Lower lobe of right lung (tissue), 2 donors: ENCODE measurements at regions not wholly inside any gene's neighbourhood (a gene's known extent, or its start where the extent isn't known, plus 50 kb on each side); places are given as distances from the start of the nearest gene placed in this dataset.
"Not testable (repeated sequence)": the region's sequence is repeated elsewhere in the genome, so short reads cannot be mapped to it uniquely, and the experiment has no call there.

ENCODE experiments used
- ATAC-seq, 2 donors: fragments of 200-7000 bp; cut with Tn5 transposase; one replicate each; pipeline ENCODE4 v1.9.1; 2020 to 2022; ENCODE audit warnings: mild to moderate bottlenecking in 2 of 2, moderate library complexity in 2 of 2
- DNase-seq: peaks from one replicate; pipeline ENCODE4 v3.0.0-alpha.2; 2020
- H3K27ac ChIP-seq: fragments of 200-600 bp; one replicate; pipeline ENCODE4 v1.8.0; 2022
- H3K27me3 ChIP-seq: fragments of 200-600 bp; one replicate; pipeline ENCODE4 v1.8.0; 2022; ENCODE audit warnings: low read depth
- H3K36me3 ChIP-seq: fragments of 200-600 bp; one replicate; pipeline ENCODE4 v1.8.0; 2022; ENCODE audit warnings: mild to moderate bottlenecking
- H3K4me1 ChIP-seq: fragments of 200-600 bp; one replicate; pipeline ENCODE4 v1.8.0; 2022
- H3K4me3 ChIP-seq: fragments of 200-600 bp; one replicate; pipeline ENCODE4 v1.8.0; 2022; ENCODE audit warnings: mild to moderate bottlenecking
- H3K9me3 ChIP-seq: fragments of 200-600 bp; one replicate; pipeline ENCODE4 v1.8.0; 2022
- intact Hi-C: fragments of 100-400 bp; cut with DNase I; formaldehyde crosslinking; loops from one replicate; pipeline ENCODE4 v1.11.0; 2022
- TF ChIP-seq, protein P1 (sequence below): fragments of 200-600 bp; IDR thresholded peaks from one replicate; pipeline ENCODE4 v1.8.0; 2022; ENCODE audit warnings: antibody characterized with exemption, mild to moderate bottlenecking
- donor health status: DM: no; HTN: yes; CAD: no; lungs with severe emphysema.

- TF ChIP-seq, protein P1, sequence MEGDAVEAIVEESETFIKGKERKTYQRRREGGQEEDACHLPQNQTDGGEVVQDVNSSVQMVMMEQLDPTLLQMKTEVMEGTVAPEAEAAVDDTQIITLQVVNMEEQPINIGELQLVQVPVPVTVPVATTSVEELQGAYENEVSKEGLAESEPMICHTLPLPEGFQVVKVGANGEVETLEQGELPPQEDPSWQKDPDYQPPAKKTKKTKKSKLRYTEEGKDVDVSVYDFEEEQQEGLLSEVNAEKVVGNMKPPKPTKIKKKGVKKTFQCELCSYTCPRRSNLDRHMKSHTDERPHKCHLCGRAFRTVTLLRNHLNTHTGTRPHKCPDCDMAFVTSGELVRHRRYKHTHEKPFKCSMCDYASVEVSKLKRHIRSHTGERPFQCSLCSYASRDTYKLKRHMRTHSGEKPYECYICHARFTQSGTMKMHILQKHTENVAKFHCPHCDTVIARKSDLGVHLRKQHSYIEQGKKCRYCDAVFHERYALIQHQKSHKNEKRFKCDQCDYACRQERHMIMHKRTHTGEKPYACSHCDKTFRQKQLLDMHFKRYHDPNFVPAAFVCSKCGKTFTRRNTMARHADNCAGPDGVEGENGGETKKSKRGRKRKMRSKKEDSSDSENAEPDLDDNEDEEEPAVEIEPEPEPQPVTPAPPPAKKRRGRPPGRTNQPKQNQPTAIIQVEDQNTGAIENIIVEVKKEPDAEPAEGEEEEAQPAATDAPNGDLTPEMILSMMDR: no peak
- ATAC-seq: peak in 1 of 2 donors; percentile 24
- H3K27ac ChIP-seq: no peak overlapping the region
These were observed 181.0 kb upstream of the ZNF217 start for GRCh38 chr20:53774461-53775203.

GRCh38 chr20:53773792-53774401, 180.3 kb upstream of the ZNF217 start:
- ATAC-seq: peak; percentile 32 to 67
- Histone ChIP-seq H3K9me3 (no peaks in the 10 kb centered on the region), H3K36me3 (no peaks in the 10 kb centered on the region), H3K4me1 (no peaks in the 10 kb centered on the region), H3K4me3 (no peak overlapping the region), H3K27ac (no peak overlapping the region), H3K27me3 (no peaks in the 10 kb centered on the region)
- intact Hi-C loops: no loop called here
- DNase-seq: no peak
- TF ChIP-seq, protein P1: no peak

More at GRCh38 chr20:53774461-53775203, 181.0 kb upstream of the ZNF217 start:
- no peaks in the 10 kb centered on the region for H3K4me1 ChIP-seq
- H3K36me3 ChIP-seq: no peaks in the 10 kb centered on the region
- no peak for DNase-seq
- H3K4me3 ChIP-seq: no peak overlapping the region
- intact Hi-C loops: no loop called here
- no peaks in the 10 kb centered on the region for H3K9me3 ChIP-seq
- no peaks in the 10 kb centered on the region for H3K27me3 ChIP-seq

GRCh38 chr20:53773066-53773791, 179.6 kb upstream of the ZNF217 start:
- intact Hi-C loops, ATAC-seq: not testable (repeated sequence)

GRCh38 chr20:53769041-53769440, 175.4 kb upstream of the ZNF217 start:
- Histone ChIP-seq H3K36me3 (no peaks in the 10 kb centered on the region), H3K9me3 (no peaks in the 10 kb centered on the region), H3K4me1 (no peaks in the 10 kb centered on the region), H3K4me3 (no peak overlapping the region), H3K27ac (no peak overlapping the region), H3K27me3 (no peaks in the 10 kb centered on the region)
- intact Hi-C loops: no loop called here
- ATAC-seq (no peak), DNase-seq (no peak)
- TF ChIP-seq, protein P1: no peak

More at GRCh38 chr20:53773066-53773791, 179.6 kb upstream of the ZNF217 start:
- H3K9me3 ChIP-seq, H3K27me3 ChIP-seq, H3K4me1 ChIP-seq, H3K36me3 ChIP-seq, H3K4me3 ChIP-seq, H3K27ac ChIP-seq, DNase-seq: not testable (repeated sequence)

GRCh38 chr20:53768329-53768728, 174.7 kb upstream of the ZNF217 start:
- TF ChIP-seq, protein P1: no peak
- Histone ChIP-seq H3K4me3 (no peak overlapping the region), H3K4me1 (no peaks in the 10 kb centered on the region), H3K27ac (no peak overlapping the region), H3K9me3 (no peaks in the 10 kb centered on the region), H3K27me3 (no peaks in the 10 kb centered on the region), H3K36me3 (no peaks in the 10 kb centered on the region)
- DNase-seq: no peak
- intact Hi-C loops: no loop called here
- no peak for ATAC-seq
